ENCODE measurements at regions not wholly inside any gene's neighbourhood (a gene's known extent, or its start where the extent isn't known, plus 50 kb on each side); places are given as distances from the start of the nearest gene placed in this dataset.

DNA sequence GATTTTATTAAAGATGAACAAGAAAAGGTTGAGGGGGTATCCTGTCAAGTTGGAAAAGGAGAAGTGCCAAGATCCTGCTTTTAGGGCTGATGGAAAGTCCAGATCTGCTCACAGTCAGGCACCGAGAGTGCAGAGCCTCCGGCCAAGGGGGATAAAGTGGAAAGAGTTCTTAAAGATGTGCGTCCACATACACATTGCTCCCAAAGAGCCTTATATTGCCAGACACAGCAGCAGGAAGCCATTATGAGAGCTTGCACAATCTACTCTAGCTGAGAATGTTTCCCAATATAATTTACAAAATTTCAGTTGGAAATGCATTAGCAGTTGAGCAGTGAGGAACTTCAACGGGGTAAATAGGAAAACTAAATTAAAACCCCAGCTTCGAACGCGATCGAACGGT, 95.6 kb downstream of the SALL1 start:
- no peak for TF ChIP-seq POLR2A (IDR thresholded peaks at IDR 0.05)
- TF ChIP-seq, protein P1, sequence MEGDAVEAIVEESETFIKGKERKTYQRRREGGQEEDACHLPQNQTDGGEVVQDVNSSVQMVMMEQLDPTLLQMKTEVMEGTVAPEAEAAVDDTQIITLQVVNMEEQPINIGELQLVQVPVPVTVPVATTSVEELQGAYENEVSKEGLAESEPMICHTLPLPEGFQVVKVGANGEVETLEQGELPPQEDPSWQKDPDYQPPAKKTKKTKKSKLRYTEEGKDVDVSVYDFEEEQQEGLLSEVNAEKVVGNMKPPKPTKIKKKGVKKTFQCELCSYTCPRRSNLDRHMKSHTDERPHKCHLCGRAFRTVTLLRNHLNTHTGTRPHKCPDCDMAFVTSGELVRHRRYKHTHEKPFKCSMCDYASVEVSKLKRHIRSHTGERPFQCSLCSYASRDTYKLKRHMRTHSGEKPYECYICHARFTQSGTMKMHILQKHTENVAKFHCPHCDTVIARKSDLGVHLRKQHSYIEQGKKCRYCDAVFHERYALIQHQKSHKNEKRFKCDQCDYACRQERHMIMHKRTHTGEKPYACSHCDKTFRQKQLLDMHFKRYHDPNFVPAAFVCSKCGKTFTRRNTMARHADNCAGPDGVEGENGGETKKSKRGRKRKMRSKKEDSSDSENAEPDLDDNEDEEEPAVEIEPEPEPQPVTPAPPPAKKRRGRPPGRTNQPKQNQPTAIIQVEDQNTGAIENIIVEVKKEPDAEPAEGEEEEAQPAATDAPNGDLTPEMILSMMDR (IDR thresholded peaks at IDR 0.05): no peak

Data from heart left ventricle (tissue), 13 donors.